ENCODE measurements at regions not wholly inside any gene's neighbourhood (a gene's known extent, or its start where the extent isn't known, plus 50 kb on each side); places are given as distances from the start of the nearest gene placed in this dataset.
"Not testable (repeated sequence)": the region's sequence is repeated elsewhere in the genome, so short reads cannot be mapped to it uniquely, and the experiment has no call there.

GRCh38 chr3:64796607-64797399, 109.0 kb upstream of the ADAMTS9 start:
- no peak for DNase-seq

DNA sequence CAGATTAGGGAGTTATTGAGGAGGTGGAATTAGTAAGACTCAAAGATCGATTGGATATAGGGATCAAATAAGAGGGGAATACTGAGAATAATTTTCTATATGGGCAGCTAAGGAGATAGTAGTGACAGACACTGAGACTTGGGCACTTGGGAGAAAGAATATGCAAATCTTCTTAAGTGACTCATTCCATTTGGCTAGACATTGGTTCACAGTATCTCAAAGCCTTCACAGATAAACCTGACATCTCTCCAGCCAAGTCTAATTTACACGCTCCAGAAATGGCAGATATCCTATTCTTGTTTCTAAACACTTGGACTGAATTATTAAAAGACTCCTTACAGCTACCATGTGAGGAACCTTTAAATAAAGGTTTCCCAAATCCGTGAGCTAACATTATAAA, 104.6 kb upstream of the ADAMTS9 start:
- DNase-seq = no peak

DNA sequence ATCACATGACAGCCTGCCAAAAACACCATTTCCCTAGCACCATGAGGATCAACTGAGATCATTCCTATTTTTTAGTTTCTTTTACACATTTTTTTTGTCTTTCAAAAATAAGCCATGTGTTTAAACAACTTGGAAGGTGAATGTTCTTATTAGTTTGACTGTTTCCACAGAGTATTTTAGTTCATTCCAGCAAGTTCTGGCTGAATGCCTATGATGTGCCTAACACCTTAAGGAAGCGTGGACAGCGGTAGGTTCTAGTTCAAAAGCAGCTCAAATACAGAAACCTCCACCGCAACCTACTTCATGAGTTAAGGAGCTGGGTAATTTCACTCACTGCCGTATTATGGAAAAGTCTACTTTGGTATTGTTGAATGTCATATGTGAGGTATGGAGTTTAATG, 101.3 kb upstream of the ADAMTS9 start:
- no peak for DNase-seq

GRCh38 chr3:64783200-64783599, 95.4 kb upstream of the ADAMTS9 start:
- DNase-seq = peak in 1 of 3 donors; percentile 5

DNA sequence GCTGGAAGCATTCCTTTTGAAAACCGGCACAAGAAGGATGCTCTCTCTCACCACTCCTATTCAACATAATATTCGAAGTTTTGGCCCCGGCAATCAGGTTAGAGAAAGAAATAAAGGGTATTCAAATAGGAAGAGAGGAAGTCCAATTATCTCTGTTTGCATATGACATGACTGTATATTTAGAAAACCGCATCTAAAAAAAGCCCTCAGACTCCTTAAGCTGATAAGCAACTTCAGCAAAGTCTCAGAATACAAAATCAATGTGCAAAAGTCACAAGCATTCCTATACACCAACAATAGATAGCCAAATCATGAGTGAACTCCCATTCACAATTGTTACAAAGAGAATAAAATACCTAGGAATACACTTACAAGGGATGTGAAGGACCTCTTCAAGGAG, 93.1 kb upstream of the ADAMTS9 start:
- not testable (repeated sequence) for DNase-seq

GRCh38 chr3:64773137-64773536, 85.3 kb upstream of the ADAMTS9 start:
- DNase-seq = no peak

DNA sequence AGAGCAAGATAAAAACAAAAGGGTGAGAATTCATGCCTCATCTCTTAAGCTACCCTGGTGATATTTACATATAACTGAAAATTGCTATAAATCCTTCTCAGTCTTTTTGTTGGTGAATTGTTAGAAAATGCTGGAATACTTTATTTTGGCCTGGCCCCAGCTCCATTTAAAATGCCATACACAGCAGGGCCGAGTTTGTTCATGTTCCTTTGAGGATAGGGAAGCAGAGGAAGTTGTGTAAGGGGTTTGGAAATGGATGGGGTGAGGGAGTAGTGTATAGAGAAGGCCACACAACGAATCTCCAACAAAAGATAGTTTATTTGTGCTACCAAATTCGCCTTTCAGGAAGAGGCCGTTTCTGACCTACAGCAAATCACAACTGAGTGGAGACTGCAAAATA, 78.6 kb upstream of the ADAMTS9 start:
- DNase-seq = no peak

DNA sequence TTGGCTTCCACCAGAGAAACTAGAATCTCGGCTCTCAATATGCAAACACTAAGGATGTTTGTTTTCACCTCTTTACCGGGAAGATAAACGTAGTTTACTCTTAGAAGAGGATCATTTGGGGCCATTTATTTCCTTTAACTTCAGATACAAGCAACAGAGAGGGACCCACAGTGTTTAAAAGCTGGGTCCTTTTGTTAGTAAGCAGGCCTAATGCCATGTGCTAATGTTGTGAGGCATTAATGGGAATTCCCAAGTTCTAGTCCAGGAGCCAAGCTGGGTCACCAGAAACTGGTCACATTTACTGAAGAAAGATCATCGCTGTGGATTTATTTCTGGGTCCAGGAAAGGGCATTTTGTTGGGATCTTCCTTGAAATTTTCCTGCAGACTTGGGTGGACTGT, 78.1 kb upstream of the ADAMTS9 start:
- DNase-seq = no peak

- DNase-seq = no peak
These were observed 76.7 kb upstream of the ADAMTS9 start for GRCh38 chr3:64764386-64764929.

DNA sequence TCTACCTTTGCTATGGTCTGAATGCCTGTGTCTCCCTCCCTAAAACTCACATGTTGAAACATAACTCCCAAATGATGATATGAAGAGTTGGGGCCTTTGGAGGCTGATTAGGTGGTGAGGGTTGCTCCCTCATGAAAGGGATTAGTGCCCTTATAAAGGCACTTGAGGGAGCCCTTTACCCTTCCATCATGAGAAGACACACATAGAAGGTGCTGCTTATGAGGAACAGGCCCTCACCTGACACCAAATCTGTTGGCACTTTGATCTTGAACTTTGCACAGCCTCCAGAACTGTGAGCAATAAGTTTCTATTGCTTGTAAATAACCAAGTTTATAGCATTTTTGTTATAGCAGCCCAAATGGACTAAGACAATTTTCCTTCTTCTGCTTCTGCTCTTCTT, 76.2 kb upstream of the ADAMTS9 start:
- no peak for DNase-seq

- no peak for DNase-seq
These were observed 73.9 kb upstream of the ADAMTS9 start for GRCh38 chr3:64761729-64762128.

- DNase-seq = no peak
These were observed 72.5 kb upstream of the ADAMTS9 start for GRCh38 chr3:64760258-64760657.

GRCh38 chr3:64759811-64760210, 72.0 kb upstream of the ADAMTS9 start:
- DNase-seq = no peak

DNA sequence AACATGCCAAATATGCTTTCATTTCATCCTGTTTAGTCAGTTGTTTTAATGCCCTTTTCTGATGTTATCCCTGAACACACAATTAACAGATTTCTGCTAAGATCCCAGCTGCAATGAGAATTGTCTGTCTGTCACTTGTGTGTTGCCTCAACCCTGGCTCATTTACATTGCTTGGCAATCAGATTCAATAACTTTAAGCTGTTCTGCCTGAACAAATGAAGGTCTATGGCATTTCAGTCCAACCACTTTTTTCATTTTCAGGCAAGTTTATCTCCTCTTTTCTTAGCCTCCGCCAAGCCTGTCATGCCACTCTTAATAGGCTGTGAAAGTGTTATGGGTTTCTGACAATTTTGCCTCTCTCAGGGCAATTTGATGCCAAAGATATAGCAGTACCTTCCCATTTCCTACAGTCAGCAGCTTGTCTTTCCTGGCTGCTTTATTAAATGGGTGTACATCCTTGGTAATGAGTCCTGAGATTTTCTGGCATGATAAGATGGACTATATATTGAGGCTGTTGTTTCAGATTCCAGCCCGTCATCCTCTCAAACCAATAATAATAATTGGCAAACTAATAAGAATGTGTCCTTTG, 68.7 kb upstream of the ADAMTS9 start:
- DNase-seq = peak in 1 of 3 donors; percentile 4

DNA sequence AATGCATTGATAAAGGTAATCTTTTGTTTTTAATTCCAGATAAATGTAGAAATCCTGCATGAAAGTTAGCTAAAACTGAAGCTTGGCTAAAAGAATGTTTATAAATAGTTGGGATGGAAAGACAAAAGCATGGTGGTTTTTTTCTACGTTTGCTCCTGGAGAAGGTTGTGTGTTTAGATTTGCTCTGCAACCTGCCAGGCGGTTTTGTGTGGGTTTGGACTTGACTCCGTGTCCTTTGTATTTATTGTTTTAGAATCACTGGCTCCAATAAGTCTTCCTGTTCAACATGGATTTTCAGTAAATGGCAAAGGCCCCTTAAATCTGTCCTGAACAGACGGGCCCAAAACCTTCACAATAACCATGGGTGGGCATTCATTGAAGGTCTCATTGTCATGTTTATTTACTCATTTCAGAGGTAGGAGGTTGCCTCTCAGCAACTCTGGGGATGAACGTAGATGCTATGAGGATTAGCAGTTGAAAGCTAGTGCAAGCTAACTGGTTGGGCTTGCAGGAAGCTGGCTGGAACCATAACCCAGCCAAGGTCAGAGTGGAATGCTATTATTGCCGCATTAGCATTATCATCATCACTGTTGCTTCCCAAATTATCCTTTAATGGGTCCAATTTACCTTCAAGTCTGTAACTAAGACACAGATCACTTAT, 60.6 kb upstream of the ADAMTS9 start:
- DNase-seq = no peak

DNA sequence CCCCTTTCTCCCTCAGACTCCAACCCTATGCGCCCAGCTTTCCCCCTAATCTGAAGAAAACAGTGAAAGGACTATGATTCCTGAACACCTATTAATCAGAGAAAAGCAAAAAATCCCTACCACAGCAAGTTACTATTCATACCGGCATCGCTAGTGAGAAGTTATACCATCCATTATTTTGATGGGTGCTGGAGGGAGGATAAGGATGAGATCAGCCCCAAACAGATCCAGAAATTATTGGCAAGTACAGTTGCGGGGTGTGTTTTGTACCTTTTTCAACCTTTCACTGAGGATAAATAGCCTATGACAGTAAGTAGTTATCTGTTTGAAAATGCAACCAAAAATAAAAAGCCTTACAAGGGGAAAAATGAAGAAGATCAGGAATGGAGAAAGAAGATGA, 59.9 kb upstream of the ADAMTS9 start:
- no peak for DNase-seq

- no peak for DNase-seq
These were observed 56.1 kb upstream of the ADAMTS9 start for GRCh38 chr3:64743887-64744243.

- DNase-seq = no peak
These were observed 55.5 kb upstream of the ADAMTS9 start for GRCh38 chr3:64743156-64743886.

DNA sequence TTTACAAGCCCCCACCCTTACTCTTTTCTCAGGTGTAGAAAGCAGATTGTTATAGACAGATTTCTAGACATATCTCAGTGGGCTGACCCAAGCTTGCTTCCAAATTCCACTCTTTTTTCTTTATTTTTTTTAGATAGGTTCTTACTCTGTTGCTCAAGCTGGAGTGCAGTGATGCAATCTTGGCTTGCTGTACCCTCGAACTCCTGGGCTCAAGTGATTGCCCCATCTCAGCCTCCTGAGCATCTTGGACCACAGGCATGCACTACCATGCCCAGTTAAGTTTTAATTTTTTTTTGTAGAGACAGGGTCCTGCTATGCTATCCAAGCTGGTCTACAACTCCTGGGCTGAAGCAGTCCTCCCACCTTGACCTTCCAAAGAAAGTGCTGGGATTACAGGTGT, 53.5 kb upstream of the ADAMTS9 start:
- no peak for DNase-seq

DNA sequence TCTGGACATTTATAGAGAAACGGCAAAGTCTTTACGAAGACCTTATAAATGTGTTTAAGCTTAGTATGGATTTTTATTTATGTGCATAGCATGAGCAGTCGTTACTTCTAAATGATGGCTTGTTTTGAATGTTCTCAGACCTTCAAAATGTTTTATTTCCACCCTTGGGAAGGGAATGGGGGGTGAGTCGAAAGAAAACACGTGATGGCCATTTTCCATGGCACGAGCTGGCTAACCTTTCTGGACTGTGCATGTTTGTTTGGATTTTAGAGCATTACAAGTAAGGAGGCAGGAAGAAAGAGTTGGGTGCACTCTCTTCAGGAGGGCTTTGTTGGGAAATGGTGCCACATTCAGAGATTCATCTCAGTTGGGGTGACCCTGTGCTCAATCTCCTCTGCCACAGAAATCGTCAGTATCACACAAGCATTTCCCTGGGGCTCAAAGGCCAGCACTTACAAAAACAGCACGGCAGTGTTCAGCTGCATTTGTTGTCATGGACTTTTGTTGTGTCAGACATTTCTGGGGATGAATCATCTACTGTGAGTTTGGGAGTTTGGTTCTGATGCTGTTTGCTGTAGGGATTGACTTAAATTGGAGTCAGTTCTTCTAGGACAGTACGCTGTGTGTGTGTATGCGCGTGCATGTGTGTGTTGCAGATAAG, 52.3 kb upstream of the ADAMTS9 start:
- DNase-seq = no peak

Measured in suppressor macrophage treated with lipopolysaccharide for 1 hour (primary cell).